OCI-LY1 (cell line): ENCODE measurements at regions not wholly inside any gene's neighbourhood (a gene's known extent, or its start where the extent isn't known, plus 50 kb on each side); places are given as distances from the start of the nearest gene placed in this dataset.

Experiments used
- H2AFZ ChIP-seq: fragments of 200-600 bp; sonication (generic), shearing (Covaris generic); 2 replicates; pipeline ENCODE4 v1.6.0; 2014; ENCODE audit warnings: antibody characterized with exemption, mild to moderate bottlenecking, low read length
- H3F3A ChIP-seq: fragments of 200-600 bp; sonication (generic), shearing (Covaris generic); 2 replicates; pipeline ENCODE4 v1.6.0; 2014; ENCODE audit warnings: mild to moderate bottlenecking, antibody characterized with exemption, low read length, moderate library complexity; ENCODE audit not compliant: insufficient read depth
- H3K27ac ChIP-seq: fragments of 200-600 bp; sonication (generic); 2 replicates; pipeline ENCODE4 v1.5.1; 2014; ENCODE audit warnings: low read length, mixed run types, mild to moderate bottlenecking, low read depth; ENCODE audit not compliant: poor library complexity, severe bottlenecking
- H3K27me3 ChIP-seq: fragments of 200-600 bp; sonication (generic); 2 replicates; pipeline ENCODE4 v1.6.0; 2014; ENCODE audit warnings: antibody characterized with exemption, mild to moderate bottlenecking, low read length, moderate library complexity; ENCODE audit not compliant: insufficient read depth
- H3K36me3 ChIP-seq: fragments of 200-600 bp; sonication (generic); 2 replicates; pipeline ENCODE4 v1.6.1; 2014; ENCODE audit warnings: mild to moderate bottlenecking, antibody characterized with exemption, low read length, moderate library complexity, mixed read lengths; ENCODE audit not compliant: insufficient read depth
- H3K4me1 ChIP-seq: fragments of 200-600 bp; sonication (generic); 2 replicates; pipeline ENCODE4 v1.5.1; 2014; ENCODE audit warnings: mild to moderate bottlenecking, low read length, moderate library complexity; ENCODE audit not compliant: insufficient read depth, severe bottlenecking
- H3K4me2 ChIP-seq: fragments of 200-600 bp; sonication (generic), shearing (Covaris generic); 2 replicates; pipeline ENCODE4 v1.6.1; 2014; ENCODE audit warnings: low read length
- H3K4me3 ChIP-seq: fragments of 200-600 bp; sonication (generic); 2 replicates; pipeline ENCODE4 v1.5.1; 2014; ENCODE audit warnings: low read length, low read depth, mild to moderate bottlenecking, mixed read lengths; ENCODE audit not compliant: poor library complexity, severe bottlenecking
- H3K79me2 ChIP-seq: fragments of 200-600 bp; shearing (Covaris generic); 2 replicates; pipeline ENCODE4 v1.6.1; 2016; ENCODE audit warnings: mixed run types, low read length, mixed read lengths; ENCODE audit not compliant: insufficient read depth
- H3K9ac ChIP-seq: fragments of 200-600 bp; sonication (generic), shearing (Covaris generic); 2 replicates; pipeline ENCODE4 v1.6.1; 2014; ENCODE audit warnings: mild to moderate bottlenecking, low read length, mixed read lengths
- H3K9me2 ChIP-seq: fragments of 200-600 bp; sonication (generic), shearing (Covaris generic); 2 replicates; pipeline ENCODE4 v1.6.1; 2014; ENCODE audit warnings: low read depth, mild to moderate bottlenecking, low read length, mixed read lengths
- H3K9me3 ChIP-seq: fragments of 200-600 bp; shearing (Covaris generic); 2 replicates; pipeline ENCODE4 v1.6.1; 2014; ENCODE audit warnings: low read length, mixed read lengths
- H4K20me1 ChIP-seq: fragments of 200-600 bp; sonication (generic), shearing (Covaris generic); 2 replicates; pipeline ENCODE4 v1.6.0; 2016; ENCODE audit warnings: mild to moderate bottlenecking, low read length; ENCODE audit not compliant: insufficient read depth
- CTCF ChIP-seq: fragments of 200-600 bp; sonication (generic), shearing (Covaris generic); IDR thresholded peaks from 2 replicates; pipeline ENCODE4 v1.5.1; 2017; ENCODE audit warnings: mild to moderate bottlenecking, antibody characterized with exemption, low read length, moderate library complexity, mixed read lengths
- EZH2 ChIP-seq: fragments of 200-600 bp; sonication (generic), shearing (Covaris generic); IDR thresholded peaks from 2 replicates; pipeline ENCODE4 v1.8.0; 2017; ENCODE audit warnings: borderline replicate concordance, mixed run types, mild to moderate bottlenecking, antibody characterized with exemption, low read length, moderate library complexity, mixed read lengths

GRCh38 chr1:104671684-104672353 is 922.1 kb downstream of the AMY1C start:
- Histone ChIP-seq H4K20me1 (no peaks in the 10 kb centered on the region), H3K9ac (no peak overlapping the region), H3K36me3 (no peaks in the 10 kb centered on the region), H3F3A (no peaks in the 10 kb centered on the region), H3K9me3 (no peaks in the 10 kb centered on the region), H3K4me2 (no peak overlapping the region), H3K4me1 (peaks cover 8% of the 10 kb centered on the region), H3K9me2 (no peaks in the 10 kb centered on the region), H3K27ac (no peak overlapping the region), H2AFZ (peak overlapping the region; percentile 78; the same call in 1 of the 2 replicates), H3K4me3 (no peak overlapping the region), H3K79me2 (no peaks in the 10 kb centered on the region), H3K27me3 (no peaks in the 10 kb centered on the region)
- TF ChIP-seq CTCF (no peak), EZH2 (no peak)

- Histone ChIP-seq H3K9me3 (no peaks in the 10 kb centered on the region), H2AFZ (peak overlapping the region; percentile 34; the same call in 1 of the 2 replicates), H3K27ac (no peak overlapping the region), H3K4me1 (peaks cover 4% of the 10 kb centered on the region), H3F3A (no peaks in the 10 kb centered on the region), H3K36me3 (no peaks in the 10 kb centered on the region), H3K79me2 (no peaks in the 10 kb centered on the region), H3K27me3 (no peaks in the 10 kb centered on the region), H3K9ac (no peak overlapping the region), H3K9me2 (no peaks in the 10 kb centered on the region), H3K4me2 (peak overlapping the region; percentile 16; the same call in 1 of the 2 replicates), H4K20me1 (no peaks in the 10 kb centered on the region), H3K4me3 (no peak overlapping the region)
- TF ChIP-seq EZH2: no peak
- TF ChIP-seq CTCF: no peak
These were observed 949.7 kb downstream of the AMY1C start for GRCh38 chr1:104699433-104699832.

DNA sequence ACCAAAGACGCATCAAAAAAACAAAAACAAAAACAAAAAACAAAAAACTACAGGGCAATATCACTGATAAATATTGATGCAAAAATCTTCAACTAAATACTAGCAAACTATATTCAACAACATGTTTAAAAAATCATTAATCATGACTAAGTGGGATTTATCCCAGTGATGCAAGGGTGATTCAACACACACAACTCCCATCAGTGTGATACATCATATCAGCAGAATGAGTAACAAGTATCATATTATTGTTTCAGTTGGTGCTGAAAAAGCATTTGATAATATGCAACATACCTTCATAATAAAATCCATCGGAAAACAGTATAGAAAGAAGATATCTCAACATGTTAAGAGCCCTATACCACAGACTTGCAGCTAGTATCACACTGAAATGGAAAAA is 953.0 kb downstream of the AMY1C start:
- no peak overlapping the region for H3K4me3 ChIP-seq
- no peak for TF ChIP-seq CTCF
- no peak for TF ChIP-seq EZH2
- H3K4me2 ChIP-seq: no peak overlapping the region
- H3F3A ChIP-seq: no peaks in the 10 kb centered on the region
- H3K9ac ChIP-seq: no peak overlapping the region
- H3K27ac ChIP-seq: no peak overlapping the region
- peaks cover 4% of the 10 kb centered on the region for H3K4me1 ChIP-seq
- H2AFZ ChIP-seq: no peak overlapping the region
- H3K27me3 ChIP-seq: no peaks in the 10 kb centered on the region
- no peaks in the 10 kb centered on the region for H3K36me3 ChIP-seq
- H3K9me2 ChIP-seq: no peaks in the 10 kb centered on the region
- 0 out of 2 replicates have a peak, but pooled peaks cover 3% of the 10 kb centered on the region for H3K9me3 ChIP-seq
- H3K79me2 ChIP-seq: no peaks in the 10 kb centered on the region
- no peaks in the 10 kb centered on the region for H4K20me1 ChIP-seq
